DOHH2 (cell line): ENCODE measurements at regions not wholly inside any gene's neighbourhood (a gene's known extent, or its start where the extent isn't known, plus 50 kb on each side); places are given as distances from the start of the nearest gene placed in this dataset.

Experiments used
- H3F3A ChIP-seq: fragments of 200-600 bp; sonication (generic), shearing (Covaris generic); 2 replicates; pipeline ENCODE4 v1.6.0; 2016; ENCODE audit warnings: antibody characterized with exemption, mild to moderate bottlenecking; ENCODE audit not compliant: control insufficient read depth, insufficient read depth
- H3K27ac ChIP-seq: fragments of 200-600 bp; sonication (generic); 2 replicates; pipeline ENCODE4 v1.5.1; 2014; ENCODE audit warnings: low read depth, mild to moderate bottlenecking, low read length, moderate library complexity
- H3K27me3 ChIP-seq: fragments of 200-600 bp; sonication (generic); 2 replicates; pipeline ENCODE4 v1.6.1; 2014; ENCODE audit warnings: mild to moderate bottlenecking, low read length, mixed read lengths; ENCODE audit not compliant: control insufficient read depth
- H3K36me3 ChIP-seq: fragments of 200-600 bp; sonication (generic); 2 replicates; pipeline ENCODE4 v1.6.1; 2014; ENCODE audit warnings: mild to moderate bottlenecking, low read length, moderate library complexity, mixed read lengths; ENCODE audit not compliant: control insufficient read depth
- H3K4me1 ChIP-seq: fragments of 200-600 bp; sonication (generic); 2 replicates; pipeline ENCODE4 v1.6.1; 2014; ENCODE audit warnings: mild to moderate bottlenecking, low read length, mixed read lengths; ENCODE audit not compliant: control insufficient read depth
- H3K4me2 ChIP-seq: fragments of 200-600 bp; sonication (generic); 2 replicates; pipeline ENCODE4 v1.6.0; 2014; ENCODE audit warnings: mild to moderate bottlenecking, low read length, moderate library complexity
- H3K4me3 ChIP-seq: fragments of 200-600 bp; sonication (generic); 2 replicates; pipeline ENCODE4 v1.5.1; 2014; ENCODE audit warnings: mild to moderate bottlenecking, low read length, mixed read lengths
- H3K79me2 ChIP-seq: fragments of 200-600 bp; sonication (generic); 2 replicates; pipeline ENCODE4 v1.6.1; 2014; ENCODE audit warnings: mild to moderate bottlenecking, low read length, mixed read lengths; ENCODE audit not compliant: control insufficient read depth
- H3K9me2 ChIP-seq: fragments of 200-600 bp; sonication (generic); replicated peaks from 2 replicates; pipeline ENCODE4 v1.6.1; 2014; ENCODE audit warnings: mild to moderate bottlenecking, low read length, mixed read lengths; ENCODE audit not compliant: control insufficient read depth
- H3K9me3 ChIP-seq: fragments of 200-600 bp; sonication (generic); 2 replicates; pipeline ENCODE4 v1.6.1; 2014; ENCODE audit warnings: antibody characterized with exemption, low read length, mixed read lengths; ENCODE audit not compliant: control insufficient read depth, insufficient read depth
- H4K20me1 ChIP-seq: fragments of 200-600 bp; sonication (generic); 2 replicates; pipeline ENCODE4 v1.6.0; 2014; ENCODE audit warnings: low read depth, mild to moderate bottlenecking, antibody characterized with exemption, low read length, moderate library complexity; ENCODE audit not compliant: control insufficient read depth, insufficient read depth
- EZH2phosphoT487 ChIP-seq: fragments of 200-600 bp; sonication (generic); IDR thresholded peaks from 2 replicates; pipeline ENCODE4 v1.6.1; 2017; ENCODE audit warnings: borderline replicate concordance, mild to moderate bottlenecking, antibody characterized with exemption, low read length, moderate library complexity, mixed read lengths
- TF ChIP-seq, protein P1 (sequence below): fragments of 200-600 bp; sonication (generic); IDR thresholded peaks from one replicate; pipeline ENCODE4 v1.5.1; 2014; ENCODE audit warnings: antibody characterized with exemption, mild to moderate bottlenecking, low read depth, low read length; ENCODE audit not compliant: poor library complexity, severe bottlenecking

- Histone ChIP-seq H3K36me3 (no peaks in the 10 kb centered on the region), H3K9me3 (no peaks in the 10 kb centered on the region), H3K79me2 (no peaks in the 10 kb centered on the region), H3K4me2 (no peak overlapping the region), H3F3A (no peaks in the 10 kb centered on the region), H4K20me1 (no peaks in the 10 kb centered on the region), H3K9me2 (no peaks in the 10 kb centered on the region), H3K27ac (no peak overlapping the region), H3K4me1 (no peaks in the 10 kb centered on the region), H3K27me3 (no peaks in the 10 kb centered on the region), H3K4me3 (no peak overlapping the region)
- no peak for TF ChIP-seq EZH2phosphoT487
- TF ChIP-seq, protein P1, sequence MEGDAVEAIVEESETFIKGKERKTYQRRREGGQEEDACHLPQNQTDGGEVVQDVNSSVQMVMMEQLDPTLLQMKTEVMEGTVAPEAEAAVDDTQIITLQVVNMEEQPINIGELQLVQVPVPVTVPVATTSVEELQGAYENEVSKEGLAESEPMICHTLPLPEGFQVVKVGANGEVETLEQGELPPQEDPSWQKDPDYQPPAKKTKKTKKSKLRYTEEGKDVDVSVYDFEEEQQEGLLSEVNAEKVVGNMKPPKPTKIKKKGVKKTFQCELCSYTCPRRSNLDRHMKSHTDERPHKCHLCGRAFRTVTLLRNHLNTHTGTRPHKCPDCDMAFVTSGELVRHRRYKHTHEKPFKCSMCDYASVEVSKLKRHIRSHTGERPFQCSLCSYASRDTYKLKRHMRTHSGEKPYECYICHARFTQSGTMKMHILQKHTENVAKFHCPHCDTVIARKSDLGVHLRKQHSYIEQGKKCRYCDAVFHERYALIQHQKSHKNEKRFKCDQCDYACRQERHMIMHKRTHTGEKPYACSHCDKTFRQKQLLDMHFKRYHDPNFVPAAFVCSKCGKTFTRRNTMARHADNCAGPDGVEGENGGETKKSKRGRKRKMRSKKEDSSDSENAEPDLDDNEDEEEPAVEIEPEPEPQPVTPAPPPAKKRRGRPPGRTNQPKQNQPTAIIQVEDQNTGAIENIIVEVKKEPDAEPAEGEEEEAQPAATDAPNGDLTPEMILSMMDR: no peak
Measured at GRCh38 chr1:88265606-88266005, 418.5 kb upstream of the PKN2 start.

- Histone ChIP-seq H3K27me3 (no peaks in the 10 kb centered on the region), H3K9me2 (no peaks in the 10 kb centered on the region), H3K79me2 (no peaks in the 10 kb centered on the region), H3K4me3 (no peak overlapping the region), H3K9me3 (no peaks in the 10 kb centered on the region), H4K20me1 (no peaks in the 10 kb centered on the region), H3K36me3 (no peaks in the 10 kb centered on the region), H3F3A (no peaks in the 10 kb centered on the region), H3K4me2 (no peak overlapping the region), H3K4me1 (no peaks in the 10 kb centered on the region), H3K27ac (no peak overlapping the region)
- no peak for TF ChIP-seq EZH2phosphoT487
- TF ChIP-seq, protein P1: no peak
Measured at GRCh38 chr1:88266051-88266450, 418.0 kb upstream of the PKN2 start.

DNA sequence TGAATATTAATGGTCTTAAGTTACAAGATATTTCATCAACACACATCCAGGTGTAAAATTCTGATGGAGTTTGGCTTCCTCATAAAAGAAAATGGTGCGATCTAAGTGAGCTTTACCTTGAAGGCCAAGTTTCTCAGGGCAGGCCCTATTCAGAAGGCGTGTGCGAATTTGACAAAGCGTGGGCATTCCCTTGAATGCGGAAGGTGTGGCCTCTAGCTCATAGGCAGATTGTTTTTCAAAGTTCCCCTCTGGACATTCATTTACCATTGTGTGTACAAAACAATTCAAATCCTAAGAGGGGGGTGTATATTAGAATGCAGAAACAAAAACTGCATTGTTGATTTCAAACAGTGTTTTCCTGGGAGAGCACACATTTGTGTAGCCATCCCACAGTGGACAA, 411.9 kb upstream of the PKN2 start:
- TF ChIP-seq, protein P1: no peak
- Histone ChIP-seq H3K27ac (no peak overlapping the region), H3K4me3 (no peak overlapping the region), H3F3A (no peaks in the 10 kb centered on the region), H3K36me3 (no peaks in the 10 kb centered on the region), H3K9me2 (no peaks in the 10 kb centered on the region), H3K79me2 (no peaks in the 10 kb centered on the region), H3K27me3 (no peaks in the 10 kb centered on the region), H3K4me1 (no peaks in the 10 kb centered on the region), H3K9me3 (no peaks in the 10 kb centered on the region), H4K20me1 (no peaks in the 10 kb centered on the region), H3K4me2 (no peak overlapping the region)

GRCh38 chr1:88274431-88274830, 409.6 kb upstream of the PKN2 start:
- Histone ChIP-seq H3K27ac (no peak overlapping the region), H3K4me3 (no peak overlapping the region), H3K4me2 (no peak overlapping the region), H3K79me2 (no peaks in the 10 kb centered on the region), H3K27me3 (no peaks in the 10 kb centered on the region), H3K36me3 (no peaks in the 10 kb centered on the region), H3F3A (no peaks in the 10 kb centered on the region), H4K20me1 (no peaks in the 10 kb centered on the region), H3K9me3 (no peaks in the 10 kb centered on the region), H3K9me2 (no peaks in the 10 kb centered on the region), H3K4me1 (no peaks in the 10 kb centered on the region)
- TF ChIP-seq, protein P1: no peak
- no peak for TF ChIP-seq EZH2phosphoT487
